ENCODE measurements at regions not wholly inside any gene's neighbourhood (a gene's known extent, or its start where the extent isn't known, plus 50 kb on each side); places are given as distances from the start of the nearest gene placed in this dataset.
A peak's percentile ranks its signal among the peaks of the same experiment; 100 is the strongest.
"Not testable (repeated sequence)": the region's sequence is repeated elsewhere in the genome, so short reads cannot be mapped to it uniquely, and the experiment has no call there.

GRCh38 chrX:55813150-55813549 lies 95.6 kb downstream of the RRAGB start:
- DNase-seq, result no peak

DNA sequence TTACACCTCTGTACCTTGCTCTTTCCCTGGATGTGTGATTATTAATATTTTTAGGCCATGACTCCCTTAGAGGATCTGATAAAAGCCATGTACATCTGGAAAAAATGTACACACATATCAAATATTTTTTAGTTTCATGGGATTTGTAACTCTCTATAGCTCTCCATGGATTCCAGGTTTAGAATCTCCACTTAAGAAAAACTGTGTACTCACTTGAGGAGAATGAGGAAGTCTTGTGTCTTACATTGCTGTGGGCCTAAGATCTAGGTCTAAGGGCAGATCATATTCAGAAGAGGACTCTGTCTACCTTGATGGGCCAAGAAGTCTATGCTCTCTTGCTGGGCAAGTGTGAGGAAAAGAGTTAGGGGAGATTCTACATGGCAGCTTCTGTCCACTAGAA lies 98.0 kb downstream of the RRAGB start:
- no peak for DNase-seq

DNA sequence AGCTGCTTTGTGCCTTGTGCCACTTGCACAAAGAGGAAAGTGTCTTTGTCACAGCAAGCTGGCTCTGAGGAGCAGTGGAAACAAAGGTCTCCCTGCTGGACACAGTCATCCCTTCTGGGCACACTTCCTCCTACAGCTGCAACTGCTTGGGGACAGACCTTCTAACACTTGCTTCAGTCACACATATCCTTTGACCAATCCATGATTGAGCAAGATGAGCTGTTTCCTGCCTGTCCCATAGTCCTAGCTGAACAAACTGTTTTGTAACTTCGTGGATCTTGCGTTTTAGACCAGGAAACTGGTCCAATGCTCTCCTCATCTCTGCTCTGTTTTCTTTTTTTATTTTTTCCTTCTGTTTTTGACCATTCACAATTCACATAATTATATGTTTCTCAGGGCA lies 98.5 kb downstream of the RRAGB start:
- no peak for DNase-seq

DNA sequence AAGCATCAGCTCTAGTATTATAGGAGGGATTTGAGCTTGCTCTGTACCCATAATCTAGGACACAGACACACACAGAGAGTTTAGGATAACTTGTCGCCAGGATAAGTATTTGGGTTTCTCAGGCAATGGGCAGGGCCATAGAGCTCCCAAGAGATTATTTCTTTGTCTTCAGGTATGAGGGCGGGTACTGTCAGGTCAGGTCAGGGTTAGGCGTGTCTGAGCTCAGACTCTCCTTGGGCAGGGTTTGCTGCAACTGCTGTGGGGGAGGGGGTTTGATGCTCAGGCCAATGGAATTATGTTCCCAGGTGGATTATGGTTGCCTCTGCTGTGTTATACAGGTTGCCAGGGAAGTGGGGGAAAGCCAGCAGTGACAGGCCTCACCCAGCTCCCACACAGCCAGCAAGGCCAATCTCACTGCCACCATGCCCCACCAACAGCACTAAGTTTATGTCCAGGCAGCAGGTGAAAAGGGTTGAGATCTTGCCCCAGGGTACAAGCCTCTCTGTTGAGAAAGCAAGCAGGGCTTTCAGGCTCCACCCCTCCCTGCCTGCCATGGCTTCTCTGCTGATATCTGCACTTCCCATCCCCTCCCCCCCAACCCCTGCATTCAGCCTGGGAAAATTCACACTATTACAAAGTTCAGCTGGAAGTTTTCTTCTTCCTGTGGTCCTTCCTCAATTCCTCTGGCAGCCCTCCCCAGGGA lies 101.3 kb downstream of the RRAGB start:
- no peak for DNase-seq

GRCh38 chrX:55839485-55839884 lies 121.9 kb downstream of the RRAGB start:
- no peak for DNase-seq

- no peak for DNase-seq
These were observed 124.6 kb downstream of the RRAGB start for GRCh38 chrX:55841962-55842752.

- DNase-seq, result not testable (repeated sequence)
These were observed 149.2 kb downstream of the RRAGB start for GRCh38 chrX:55866779-55867178.

GRCh38 chrX:55867181-55867651 lies 149.7 kb downstream of the RRAGB start:
- peak in 1 of 2 donors; percentile 46 for DNase-seq

DNA sequence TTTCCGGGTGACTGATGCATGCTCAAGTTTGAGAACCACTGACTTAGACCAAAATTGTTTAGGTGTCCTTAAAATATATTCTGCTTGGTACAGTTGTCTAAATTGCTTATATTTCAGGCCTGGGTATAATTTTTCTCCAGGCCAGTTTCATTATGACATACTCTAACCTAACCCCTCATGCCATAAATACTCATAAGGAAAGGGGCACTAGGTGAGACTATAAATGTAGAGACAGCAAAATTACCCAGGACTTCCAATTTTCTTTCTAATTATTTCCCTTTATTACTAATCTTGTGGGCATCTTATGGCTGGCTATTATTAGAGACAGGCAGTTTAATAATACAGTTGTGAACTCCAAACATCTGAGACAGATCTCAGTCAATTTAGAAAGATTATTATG lies 150.2 kb downstream of the RRAGB start:
- no peak for DNase-seq

DNA sequence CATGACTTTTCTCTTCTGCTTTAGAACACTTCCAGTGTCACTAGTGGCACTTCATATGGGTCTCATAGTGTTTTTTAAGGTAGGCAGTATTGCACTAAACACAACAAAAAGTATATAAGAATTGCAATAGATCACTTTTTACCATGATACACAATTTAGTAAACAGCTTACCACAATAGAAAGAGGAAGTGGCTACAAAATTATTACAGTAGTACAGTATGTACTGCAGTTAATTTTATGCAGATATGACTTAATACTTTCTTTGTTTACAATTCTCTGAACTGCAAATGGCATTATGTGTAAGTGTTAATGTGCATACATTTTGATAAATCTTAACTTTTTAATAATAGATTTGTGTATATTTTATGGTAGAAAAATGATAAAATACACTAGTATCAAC lies 157.3 kb downstream of the RRAGB start:
- no peak for DNase-seq

DNA sequence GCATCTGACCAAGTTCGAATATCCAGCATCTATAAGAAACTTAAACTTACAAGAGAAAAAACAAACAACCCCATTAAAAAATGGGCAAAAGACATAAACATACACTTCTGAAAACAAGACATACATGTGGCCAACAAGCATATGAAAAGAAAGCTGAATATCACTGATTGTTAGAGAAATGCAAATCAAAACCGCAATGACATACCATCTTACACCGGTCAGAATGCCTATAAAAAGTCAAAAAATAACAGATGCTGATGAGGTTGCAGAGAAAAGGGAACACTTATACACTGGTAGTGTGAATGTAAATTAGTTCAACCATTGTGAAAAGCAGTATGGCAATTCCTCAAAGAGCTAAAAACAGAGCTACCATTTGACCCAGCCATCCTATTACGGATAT lies 166.0 kb downstream of the RRAGB start:
- DNase-seq, result not testable (repeated sequence)

GRCh38 chrX:55907968-55908607 lies 190.5 kb downstream of the RRAGB start:
- peak; percentile 31 to 60 for DNase-seq

GRCh38 chrX:55908661-55909212 lies 191.2 kb downstream of the RRAGB start:
- DNase-seq, result peak in 1 of 2 donors; percentile 19

DNA sequence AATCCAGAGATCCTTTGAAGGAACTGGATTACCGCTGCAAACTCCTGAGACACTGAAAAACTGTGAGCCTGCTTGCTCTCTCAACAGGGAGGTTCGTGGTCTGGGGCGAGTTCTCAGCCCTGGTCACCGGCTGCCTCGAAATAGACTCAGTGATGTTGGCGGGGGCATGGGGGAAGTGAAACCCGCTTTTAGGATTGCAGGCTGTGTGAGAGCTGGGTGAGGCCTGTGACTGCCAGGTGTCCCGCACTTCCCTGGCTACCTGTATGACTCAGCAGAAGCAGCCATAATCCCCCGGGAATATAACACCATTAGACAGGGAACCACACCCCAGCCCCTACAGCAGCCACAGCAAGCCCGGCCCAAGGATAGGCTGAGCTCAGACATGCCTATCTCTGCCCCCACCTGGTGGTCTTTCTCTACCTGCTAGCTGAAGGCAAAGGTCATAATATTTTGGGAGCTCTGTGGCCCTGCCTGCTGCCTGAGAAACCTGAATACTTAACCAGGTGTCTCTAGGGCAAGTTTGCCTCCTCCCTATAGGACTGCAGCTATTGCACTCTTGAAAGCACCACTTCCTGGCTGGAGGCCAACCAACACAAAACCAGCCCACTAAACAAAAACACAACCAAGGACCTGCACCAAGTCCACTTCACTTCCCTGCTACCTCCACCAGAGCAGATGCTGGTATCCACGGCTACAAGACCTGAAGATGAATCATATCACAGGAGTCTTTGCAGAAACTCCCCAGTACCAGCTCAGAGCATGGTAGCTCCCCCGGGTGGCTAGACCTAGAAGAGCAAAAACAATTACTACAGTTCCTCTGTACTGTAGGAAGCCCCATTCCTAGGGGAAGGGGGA lies 202.0 kb downstream of the RRAGB start:
- peak in 1 of 2 donors; percentile 28 for DNase-seq

GRCh38 chrX:55924574-55924973 lies 207.0 kb downstream of the RRAGB start:
- no peak for DNase-seq

DNA sequence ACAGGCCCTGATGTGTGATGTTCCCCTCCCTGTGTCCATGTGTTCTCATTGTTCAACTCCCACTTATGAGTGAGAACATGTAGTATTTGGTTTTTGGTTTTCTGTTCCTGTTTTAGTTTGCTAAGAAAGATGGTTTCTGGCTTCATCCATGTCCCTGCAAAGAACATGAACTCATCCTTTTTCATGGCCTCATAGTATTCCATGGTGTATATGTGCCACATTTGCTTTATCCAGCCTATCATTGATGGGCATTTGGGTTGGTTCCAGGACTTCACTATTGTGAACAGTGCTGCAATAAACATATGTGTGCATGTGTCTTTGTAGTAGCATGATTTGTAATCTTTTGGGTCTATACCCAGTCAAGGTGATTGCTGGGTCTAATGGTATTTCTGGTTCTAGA lies 211.0 kb downstream of the RRAGB start:
- not testable (repeated sequence) for DNase-seq

Data from CD4-positive, alpha-beta T cell treated with Interferon alpha-2 for 1 hour (primary cell).